DND-41 (cell line): ENCODE measurements at regions not wholly inside any gene's neighbourhood (a gene's known extent, or its start where the extent isn't known, plus 50 kb on each side); places are given as distances from the start of the nearest gene placed in this dataset.
"Not testable (repeated sequence)": the region's sequence is repeated elsewhere in the genome, so short reads cannot be mapped to it uniquely, and the experiment has no call there.

Experiments used
- ATAC-seq: fragments of 200-7000 bp; cut with Tn5 transposase; 3 replicates; pipeline ENCODE4 v1.9.1; 2021; ENCODE audit warnings: low read depth; ENCODE audit not compliant: insufficient read depth
- DNase-seq: peaks from one replicate; pipeline ENCODE4 v3.0.0-alpha.2; 2020
- H2AFZ ChIP-seq: 2 replicates; pipeline ENCODE4 v1.6.0; 2012; ENCODE audit warnings: low read depth, low read length
- H3K27ac ChIP-seq: 2 replicates; pipeline ENCODE4 v1.5.1; 2012; ENCODE audit warnings: low read length, inconsistent platforms
- H3K27me3 ChIP-seq: fragments of 200-600 bp; sonication (generic); 2 replicates; pipeline ENCODE4 v1.6.0; 2012; ENCODE audit warnings: low read length, mild to moderate bottlenecking, inconsistent platforms; ENCODE audit not compliant: insufficient read depth, poor library complexity
- H3K36me3 ChIP-seq: 2 replicates; pipeline ENCODE4 v1.5.1; 2012; ENCODE audit warnings: low read length, inconsistent platforms; ENCODE audit not compliant: insufficient read depth
- H3K4me1 ChIP-seq: 2 replicates; pipeline ENCODE4 v1.5.1; 2012; ENCODE audit warnings: mild to moderate bottlenecking, low read length; ENCODE audit not compliant: insufficient read depth
- H3K4me2 ChIP-seq: 2 replicates; pipeline ENCODE4 v1.6.0; 2012; ENCODE audit warnings: mild to moderate bottlenecking, moderate library complexity, low read length, inconsistent platforms; ENCODE audit not compliant: insufficient read depth
- H3K4me3 ChIP-seq, 2 experiments: fragments of 200-600 bp in 1 of 2; shearing (Covaris generic) in 1 of 2; 2 replicates each; pipeline ENCODE4 v1.5.1; 2012 to 2016; ENCODE audit warnings: inconsistent platforms in 2 of 2, low read length in 2 of 2, mild to moderate bottlenecking in 2 of 2, low read depth in 1 of 2, moderate library complexity in 1 of 2
- H3K79me2 ChIP-seq: 2 replicates; pipeline ENCODE4 v1.6.0; 2012; ENCODE audit warnings: low read length, inconsistent platforms; ENCODE audit not compliant: insufficient read depth
- H3K9ac ChIP-seq: 2 replicates; pipeline ENCODE4 v1.6.0; 2012; ENCODE audit warnings: low read depth, mild to moderate bottlenecking, inconsistent platforms, low read length, moderate library complexity
- H3K9me3 ChIP-seq: 2 replicates; pipeline ENCODE4 v1.5.1; 2012; ENCODE audit warnings: low read length, moderate library complexity, mild to moderate bottlenecking, inconsistent platforms; ENCODE audit not compliant: insufficient read depth, severe bottlenecking
- H4K20me1 ChIP-seq: 2 replicates; pipeline ENCODE4 v1.6.0; 2012; ENCODE audit warnings: low read length; ENCODE audit not compliant: insufficient read depth
- EZH2 ChIP-seq: IDR thresholded peaks from 3 replicates; pipeline ENCODE4 v1.6.1; 2012; ENCODE audit warnings: borderline replicate concordance, low read depth, mild to moderate bottlenecking, moderate library complexity, low read length, inconsistent platforms; ENCODE audit not compliant: severe bottlenecking
- TF ChIP-seq, protein P1 (sequence below): IDR thresholded peaks from 2 replicates; pipeline ENCODE4 v1.5.1; 2012; ENCODE audit warnings: borderline replicate concordance, low read length, moderate library complexity, mild to moderate bottlenecking; ENCODE audit not compliant: poor library complexity, severe bottlenecking; ENCODE audit errors: extremely low read depth

DNA sequence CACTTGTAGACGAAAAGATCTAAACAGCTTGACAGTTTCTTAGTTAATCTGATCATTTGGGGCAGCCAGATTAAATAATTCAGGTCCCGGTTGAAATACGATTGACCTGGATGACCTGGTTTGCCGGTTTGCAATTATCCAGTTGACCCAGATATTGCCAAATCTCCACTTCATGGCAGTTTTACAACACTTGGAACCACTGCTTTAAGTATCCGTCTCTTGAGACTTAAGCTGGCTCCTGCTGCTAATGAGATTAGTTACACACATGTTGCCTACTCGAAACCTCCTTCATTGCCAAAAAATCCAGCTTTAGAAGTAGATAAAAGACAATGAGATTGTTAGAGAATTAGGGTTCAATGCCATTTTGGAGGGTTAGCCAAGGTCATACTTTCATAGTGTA, 136.2 kb upstream of the HAPLN1 start:
- DNase-seq (no peak), ATAC-seq (no peak)
- Histone ChIP-seq H3K79me2 (no peaks in the 10 kb centered on the region), H3K9ac (no peak overlapping the region), H3K9me3 (no peaks in the 10 kb centered on the region), H3K27me3 (no peaks in the 10 kb centered on the region), H4K20me1 (no peaks in the 10 kb centered on the region), H2AFZ (no peak overlapping the region), H3K36me3 (no peaks in the 10 kb centered on the region), H3K27ac (no peak overlapping the region), H3K4me1 (no peaks in the 10 kb centered on the region), H3K4me3 (no peak overlapping the region), H3K4me2 (no peak overlapping the region)
- TF ChIP-seq EZH2: no peak
- TF ChIP-seq, protein P1, sequence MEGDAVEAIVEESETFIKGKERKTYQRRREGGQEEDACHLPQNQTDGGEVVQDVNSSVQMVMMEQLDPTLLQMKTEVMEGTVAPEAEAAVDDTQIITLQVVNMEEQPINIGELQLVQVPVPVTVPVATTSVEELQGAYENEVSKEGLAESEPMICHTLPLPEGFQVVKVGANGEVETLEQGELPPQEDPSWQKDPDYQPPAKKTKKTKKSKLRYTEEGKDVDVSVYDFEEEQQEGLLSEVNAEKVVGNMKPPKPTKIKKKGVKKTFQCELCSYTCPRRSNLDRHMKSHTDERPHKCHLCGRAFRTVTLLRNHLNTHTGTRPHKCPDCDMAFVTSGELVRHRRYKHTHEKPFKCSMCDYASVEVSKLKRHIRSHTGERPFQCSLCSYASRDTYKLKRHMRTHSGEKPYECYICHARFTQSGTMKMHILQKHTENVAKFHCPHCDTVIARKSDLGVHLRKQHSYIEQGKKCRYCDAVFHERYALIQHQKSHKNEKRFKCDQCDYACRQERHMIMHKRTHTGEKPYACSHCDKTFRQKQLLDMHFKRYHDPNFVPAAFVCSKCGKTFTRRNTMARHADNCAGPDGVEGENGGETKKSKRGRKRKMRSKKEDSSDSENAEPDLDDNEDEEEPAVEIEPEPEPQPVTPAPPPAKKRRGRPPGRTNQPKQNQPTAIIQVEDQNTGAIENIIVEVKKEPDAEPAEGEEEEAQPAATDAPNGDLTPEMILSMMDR: no peak

DNA sequence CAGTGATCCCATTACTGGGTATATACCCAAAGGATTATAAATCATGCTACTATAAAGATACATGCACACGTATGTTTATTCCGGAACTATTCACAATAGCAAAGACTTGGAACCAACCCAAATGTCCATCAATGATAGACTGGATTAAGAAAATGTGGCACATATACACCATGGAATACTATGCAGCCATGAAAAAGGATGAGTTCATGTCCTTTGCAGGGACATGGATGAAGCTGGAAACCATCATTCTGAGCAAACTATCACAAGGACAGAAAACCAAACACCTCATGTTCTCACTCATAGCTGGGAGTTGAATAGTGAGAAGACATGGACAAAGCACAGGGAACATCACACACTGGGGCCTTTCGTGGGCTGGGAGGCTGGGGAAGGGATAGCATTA, 129.8 kb upstream of the HAPLN1 start:
- not testable (repeated sequence) for H3K27me3 ChIP-seq, H2AFZ ChIP-seq, H3K27ac ChIP-seq, ATAC-seq, H3K9me3 ChIP-seq, H3K79me2 ChIP-seq, H3K9ac ChIP-seq, DNase-seq, H3K36me3 ChIP-seq, H3K4me3 ChIP-seq, H3K4me2 ChIP-seq, H4K20me1 ChIP-seq, H3K4me1 ChIP-seq

DNA sequence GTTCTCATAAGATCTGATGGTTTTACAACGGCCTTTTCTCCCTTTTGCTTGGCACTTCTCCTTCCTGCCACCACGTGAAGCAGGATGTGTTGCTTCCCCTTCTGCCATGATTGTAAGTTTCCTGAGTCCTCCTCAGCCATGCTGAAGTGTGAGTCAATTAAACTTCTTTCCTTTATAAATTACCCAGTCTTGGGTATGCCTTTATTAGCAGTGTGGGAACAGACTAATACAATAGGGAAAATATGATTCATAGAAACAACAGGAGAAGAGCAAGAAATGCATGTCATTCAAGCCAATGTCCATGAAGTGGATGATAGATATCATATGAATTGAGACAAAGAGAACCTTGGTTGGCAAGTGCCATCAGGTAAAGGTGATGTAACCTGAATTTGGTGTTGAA, 128.3 kb upstream of the HAPLN1 start:
- H3K27me3 ChIP-seq: no peaks in the 10 kb centered on the region
- no peak overlapping the region for H3K9ac ChIP-seq
- no peak overlapping the region for H3K4me2 ChIP-seq
- no peak for ATAC-seq
- no peaks in the 10 kb centered on the region for H4K20me1 ChIP-seq
- H3K79me2 ChIP-seq: no peaks in the 10 kb centered on the region
- peaks cover 16% of the 10 kb centered on the region for H3K4me1 ChIP-seq
- H3K27ac ChIP-seq: no peak overlapping the region
- H3K36me3 ChIP-seq: no peaks in the 10 kb centered on the region
- H2AFZ ChIP-seq: no peak overlapping the region
- H3K4me3 ChIP-seq: no peak overlapping the region
- H3K9me3 ChIP-seq: no peaks in the 10 kb centered on the region
- no peak for DNase-seq
- TF ChIP-seq, protein P1: no peak
- no peak for TF ChIP-seq EZH2

DNA sequence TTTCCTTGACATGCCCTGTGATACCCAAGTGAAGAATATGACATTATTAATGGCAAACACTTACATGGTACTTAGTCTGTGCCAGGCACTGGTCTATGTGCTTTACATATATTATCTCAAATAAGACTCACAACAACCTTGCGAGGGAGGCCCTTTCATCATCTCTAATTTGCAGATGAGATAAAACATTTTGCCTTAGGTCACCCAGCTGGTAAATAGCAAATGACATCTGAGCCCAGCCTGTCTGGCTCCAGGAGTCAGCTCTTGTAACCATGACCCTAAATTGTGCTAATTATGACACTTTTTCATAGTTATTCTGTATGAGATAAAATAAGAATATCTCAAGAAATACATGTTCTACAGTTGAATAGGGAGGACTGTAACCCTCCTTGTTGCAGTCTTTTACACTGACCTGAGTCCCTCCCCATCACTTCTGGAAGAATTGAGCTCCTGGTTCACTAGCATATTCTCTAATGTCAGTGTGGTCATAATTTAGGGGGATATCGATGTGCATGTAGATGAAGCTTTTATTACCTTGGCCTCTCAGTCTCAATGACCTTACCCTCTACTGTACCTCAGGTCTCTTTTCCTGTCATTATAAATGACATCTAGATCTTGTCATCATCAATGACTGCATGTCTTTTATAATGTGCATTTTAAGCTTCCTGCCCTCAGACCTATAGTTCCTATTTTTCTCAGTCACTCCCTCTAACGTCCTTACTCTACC, 126.1 kb upstream of the HAPLN1 start:
- H3K4me1 ChIP-seq: peaks cover 16% of the 10 kb centered on the region
- no peak overlapping the region for H2AFZ ChIP-seq
- H4K20me1 ChIP-seq: no peaks in the 10 kb centered on the region
- no peak overlapping the region for H3K4me3 ChIP-seq
- H3K79me2 ChIP-seq: no peaks in the 10 kb centered on the region
- no peak overlapping the region for H3K27ac ChIP-seq
- no peaks in the 10 kb centered on the region for H3K36me3 ChIP-seq
- no peak for TF ChIP-seq EZH2
- TF ChIP-seq, protein P1: no peak
- H3K27me3 ChIP-seq: no peaks in the 10 kb centered on the region
- no peak overlapping the region for H3K4me2 ChIP-seq
- ATAC-seq (no peak), DNase-seq (no peak)
- no peaks in the 10 kb centered on the region for H3K9me3 ChIP-seq
- no peak overlapping the region for H3K9ac ChIP-seq
